ENCODE measurements at regions not wholly inside any gene's neighbourhood (a gene's known extent, or its start where the extent isn't known, plus 50 kb on each side); places are given as distances from the start of the nearest gene placed in this dataset.
"Not testable (repeated sequence)": the region's sequence is repeated elsewhere in the genome, so short reads cannot be mapped to it uniquely, and the experiment has no call there.

- Histone ChIP-seq H3K9ac (ENCODE audit: low read length) (no peak overlapping the region), H2AFZ (ENCODE audit: low read length) (no peak overlapping the region), H3K27ac (ENCODE audit: low read length) (no peak overlapping the region), H3K4me1 (ENCODE audit: low read length) (no peaks in the 10 kb centered on the region), H3K27me3 (ENCODE audit: low read length) (no peaks in the 10 kb centered on the region), H3K79me2 (ENCODE audit: low read length) (no peaks in the 10 kb centered on the region), H3K9me3 (ENCODE audit: low read length) (no peaks in the 10 kb centered on the region), H3K4me3 (ENCODE audit: low read length) (no peak overlapping the region), H4K20me1 (ENCODE audit: insufficient read depth, low read depth, low read length) (no peaks in the 10 kb centered on the region), H3K9me2 (replicated peaks; ENCODE audit: insufficient read depth, low read length) (no peaks in the 10 kb centered on the region), H3K36me3 (ENCODE audit: insufficient read depth, low read length) (no peaks in the 10 kb centered on the region), H3K4me2 (ENCODE audit: low read depth, low read length, poor library complexity, severe bottlenecking) (no peak overlapping the region)
- no peak for DNase-seq
Measured at GRCh38 chr1:233815865-233816264, 88.6 kb upstream of the SLC35F3 start.

GRCh38 chr1:233816348-233816747, 88.1 kb upstream of the SLC35F3 start:
- Histone ChIP-seq H3K4me2 (ENCODE audit: low read depth, low read length, poor library complexity, severe bottlenecking) (no peak overlapping the region), H3K27ac (ENCODE audit: low read length) (no peak overlapping the region)

DNA sequence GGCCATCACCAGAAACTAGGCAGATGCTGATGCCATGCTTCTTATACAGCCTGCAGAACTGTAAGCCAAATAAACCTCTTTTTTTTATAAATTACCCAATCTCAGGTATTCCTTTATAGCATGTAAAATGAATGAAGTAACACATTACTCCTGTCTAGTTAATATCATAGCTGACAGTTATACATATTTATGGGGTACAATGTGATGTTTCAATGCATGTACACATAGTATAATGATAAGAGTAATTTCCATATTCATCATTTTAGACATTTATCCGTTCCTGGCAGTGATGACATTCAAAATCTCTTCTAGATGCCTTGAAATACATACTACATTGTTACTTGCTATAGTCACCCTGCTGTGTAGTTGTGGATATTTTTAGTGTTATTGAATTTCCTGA, 85.4 kb upstream of the SLC35F3 start:
- H3K4me1 ChIP-seq (ENCODE audit: low read length): no peaks in the 10 kb centered on the region

More at GRCh38 chr1:233816348-233816747, 88.1 kb upstream of the SLC35F3 start:
- Histone ChIP-seq H3K4me3 (ENCODE audit: low read length) (no peak overlapping the region), H2AFZ (ENCODE audit: low read length) (no peak overlapping the region), H3K9ac (ENCODE audit: low read length) (no peak overlapping the region), H3K4me1 (ENCODE audit: low read length) (no peaks in the 10 kb centered on the region), H3K9me2 (replicated peaks; ENCODE audit: insufficient read depth, low read length) (no peaks in the 10 kb centered on the region), H3K36me3 (ENCODE audit: insufficient read depth, low read length) (no peaks in the 10 kb centered on the region), H4K20me1 (ENCODE audit: insufficient read depth, low read depth, low read length) (no peaks in the 10 kb centered on the region), H3K9me3 (ENCODE audit: low read length) (no peaks in the 10 kb centered on the region), H3K79me2 (ENCODE audit: low read length) (no peaks in the 10 kb centered on the region), H3K27me3 (ENCODE audit: low read length) (no peaks in the 10 kb centered on the region)
- no peak for DNase-seq

DNA sequence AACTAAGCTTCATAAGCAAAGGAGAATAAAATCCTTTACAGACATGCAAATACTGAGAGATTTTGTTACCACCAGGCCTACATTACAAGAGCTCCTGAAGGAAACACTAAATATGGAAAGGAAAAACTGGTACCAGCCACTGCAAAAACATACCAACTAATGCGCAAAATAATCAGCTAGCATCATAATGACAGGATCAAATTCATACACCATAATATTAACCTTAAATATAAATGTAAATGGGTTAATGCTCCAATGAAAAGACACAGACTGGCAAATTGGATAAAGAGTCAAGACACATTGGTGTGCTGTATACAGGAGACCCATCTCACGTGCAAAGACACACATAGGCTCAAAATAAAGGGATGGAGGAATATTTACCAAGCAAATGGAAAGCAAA, 80.3 kb upstream of the SLC35F3 start:
- not testable (repeated sequence) for H3K4me2 ChIP-seq (ENCODE audit: low read depth, low read length, poor library complexity, severe bottlenecking); H4K20me1 ChIP-seq (ENCODE audit: insufficient read depth, low read depth, low read length); H3K4me3 ChIP-seq (ENCODE audit: low read length); H3K36me3 ChIP-seq (ENCODE audit: insufficient read depth, low read length); H3K9me2 ChIP-seq (replicated peaks; ENCODE audit: insufficient read depth, low read length); H3K4me1 ChIP-seq (ENCODE audit: low read length); H3K9ac ChIP-seq (ENCODE audit: low read length); H3K27ac ChIP-seq (ENCODE audit: low read length); H3K79me2 ChIP-seq (ENCODE audit: low read length); H3K9me3 ChIP-seq (ENCODE audit: low read length); DNase-seq; H2AFZ ChIP-seq (ENCODE audit: low read length); H3K27me3 ChIP-seq (ENCODE audit: low read length)

More for the DNA sequence above, 85.4 kb upstream of the SLC35F3 start:
- H3K4me3 ChIP-seq (ENCODE audit: low read length): no peak overlapping the region
- H3K27ac ChIP-seq (ENCODE audit: low read length): no peak overlapping the region
- H4K20me1 ChIP-seq (ENCODE audit: insufficient read depth, low read depth, low read length): no peaks in the 10 kb centered on the region
- no peaks in the 10 kb centered on the region for H3K27me3 ChIP-seq (ENCODE audit: low read length)
- H3K9me3 ChIP-seq (ENCODE audit: low read length): no peaks in the 10 kb centered on the region
- no peaks in the 10 kb centered on the region for H3K9me2 ChIP-seq (replicated peaks; ENCODE audit: insufficient read depth, low read length)
- H2AFZ ChIP-seq (ENCODE audit: low read length): no peak overlapping the region
- no peaks in the 10 kb centered on the region for H3K79me2 ChIP-seq (ENCODE audit: low read length)
- H3K9ac ChIP-seq (ENCODE audit: low read length): no peak overlapping the region
- no peaks in the 10 kb centered on the region for H3K36me3 ChIP-seq (ENCODE audit: insufficient read depth, low read length)
- no peak overlapping the region for H3K4me2 ChIP-seq (ENCODE audit: low read depth, low read length, poor library complexity, severe bottlenecking)
- DNase-seq: no peak

DNA sequence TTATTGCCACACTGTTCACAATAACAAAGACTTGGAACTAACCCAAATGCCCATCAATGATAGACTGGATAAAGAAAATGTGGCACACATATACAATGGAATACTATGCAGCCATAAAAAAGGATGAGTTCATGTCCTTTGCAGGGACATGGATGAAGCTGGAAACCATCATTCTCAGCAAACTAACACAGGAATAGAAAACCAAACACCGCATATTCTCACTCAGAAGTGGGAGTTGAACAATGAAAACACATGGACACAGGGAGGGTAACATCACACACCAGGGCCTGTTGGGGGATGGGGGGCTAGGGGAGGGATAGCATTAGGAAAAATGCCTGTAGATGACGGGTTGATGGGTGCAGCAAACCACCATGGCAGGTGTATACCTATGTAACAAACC, 76.5 kb upstream of the SLC35F3 start:
- not testable (repeated sequence) for H3K9me2 ChIP-seq (replicated peaks; ENCODE audit: insufficient read depth, low read length); H3K4me3 ChIP-seq (ENCODE audit: low read length); DNase-seq; H3K4me1 ChIP-seq (ENCODE audit: low read length); H3K4me2 ChIP-seq (ENCODE audit: low read depth, low read length, poor library complexity, severe bottlenecking); H3K27ac ChIP-seq (ENCODE audit: low read length); H3K9ac ChIP-seq (ENCODE audit: low read length); H3K9me3 ChIP-seq (ENCODE audit: low read length); H4K20me1 ChIP-seq (ENCODE audit: insufficient read depth, low read depth, low read length); H2AFZ ChIP-seq (ENCODE audit: low read length); H3K36me3 ChIP-seq (ENCODE audit: insufficient read depth, low read length); H3K27me3 ChIP-seq (ENCODE audit: low read length); H3K79me2 ChIP-seq (ENCODE audit: low read length)

DNA sequence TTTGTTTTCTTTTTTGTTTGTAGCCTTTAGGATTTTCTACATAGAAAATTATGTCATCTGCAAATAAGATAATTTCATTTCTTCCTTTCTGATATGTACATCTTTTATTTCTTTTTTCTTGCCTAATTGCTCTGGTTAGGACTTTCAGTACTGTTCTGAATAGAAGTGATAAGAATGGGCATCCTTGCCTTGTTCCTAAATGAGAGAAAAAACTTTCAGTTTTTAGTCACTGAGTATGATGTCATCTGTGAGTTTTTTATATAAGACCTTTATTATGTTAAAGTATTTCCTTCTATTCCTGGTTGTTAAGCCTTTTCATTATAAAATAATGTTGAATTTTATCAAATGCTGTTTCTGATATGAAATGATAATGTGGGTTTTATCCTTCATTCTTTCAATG, 76.0 kb upstream of the SLC35F3 start:
- Histone ChIP-seq H2AFZ (ENCODE audit: low read length) (no peak overlapping the region), H3K9me3 (ENCODE audit: low read length) (no peaks in the 10 kb centered on the region), H3K9ac (ENCODE audit: low read length) (no peak overlapping the region), H3K27ac (ENCODE audit: low read length) (no peak overlapping the region), H3K27me3 (ENCODE audit: low read length) (no peaks in the 10 kb centered on the region), H3K9me2 (replicated peaks; ENCODE audit: insufficient read depth, low read length) (no peaks in the 10 kb centered on the region), H3K4me3 (ENCODE audit: low read length) (no peak overlapping the region), H3K36me3 (ENCODE audit: insufficient read depth, low read length) (no peaks in the 10 kb centered on the region), H3K79me2 (ENCODE audit: low read length) (no peaks in the 10 kb centered on the region), H4K20me1 (ENCODE audit: insufficient read depth, low read depth, low read length) (no peaks in the 10 kb centered on the region), H3K4me2 (ENCODE audit: low read depth, low read length, poor library complexity, severe bottlenecking) (no peak overlapping the region), H3K4me1 (ENCODE audit: low read length) (no peaks in the 10 kb centered on the region)
- DNase-seq: no peak

- no peak for DNase-seq
- H3K4me2 ChIP-seq (ENCODE audit: low read depth, low read length, poor library complexity, severe bottlenecking): no peak overlapping the region
- no peaks in the 10 kb centered on the region for H4K20me1 ChIP-seq (ENCODE audit: insufficient read depth, low read depth, low read length)
- no peaks in the 10 kb centered on the region for H3K36me3 ChIP-seq (ENCODE audit: insufficient read depth, low read length)
- H3K4me3 ChIP-seq (ENCODE audit: low read length): no peak overlapping the region
- no peak overlapping the region for H3K27ac ChIP-seq (ENCODE audit: low read length)
- no peaks in the 10 kb centered on the region for H3K27me3 ChIP-seq (ENCODE audit: low read length)
- H3K9ac ChIP-seq (ENCODE audit: low read length): no peak overlapping the region
- H3K9me2 ChIP-seq (replicated peaks; ENCODE audit: insufficient read depth, low read length): no peaks in the 10 kb centered on the region
- H3K79me2 ChIP-seq (ENCODE audit: low read length): no peaks in the 10 kb centered on the region
- H3K4me1 ChIP-seq (ENCODE audit: low read length): no peaks in the 10 kb centered on the region
- H3K9me3 ChIP-seq (ENCODE audit: low read length): no peaks in the 10 kb centered on the region
- no peak overlapping the region for H2AFZ ChIP-seq (ENCODE audit: low read length)
Measured at GRCh38 chr1:233834609-233835008, 69.9 kb upstream of the SLC35F3 start.

DNA sequence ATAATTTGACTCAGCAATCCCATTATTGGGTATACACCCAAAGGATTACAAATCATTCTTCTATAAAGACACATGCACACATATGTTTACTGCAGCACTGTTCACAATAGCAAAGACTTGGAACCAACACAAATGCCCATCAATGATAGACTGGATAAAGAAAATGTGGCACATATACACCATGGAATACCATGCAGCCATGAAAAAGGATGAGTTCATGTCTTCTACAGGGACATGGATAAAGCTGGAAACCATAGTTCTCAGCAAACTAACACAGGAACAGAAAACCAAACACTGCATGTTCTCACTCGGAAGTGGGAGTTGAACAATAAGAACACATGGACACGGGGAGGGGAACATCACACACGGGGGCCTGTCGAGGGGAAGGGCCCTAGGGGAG, 66.3 kb upstream of the SLC35F3 start:
- H3K9ac ChIP-seq (ENCODE audit: low read length); DNase-seq; H3K79me2 ChIP-seq (ENCODE audit: low read length); H3K4me3 ChIP-seq (ENCODE audit: low read length); H3K4me2 ChIP-seq (ENCODE audit: low read depth, low read length, poor library complexity, severe bottlenecking); H3K9me2 ChIP-seq (replicated peaks; ENCODE audit: insufficient read depth, low read length); H3K27me3 ChIP-seq (ENCODE audit: low read length); H2AFZ ChIP-seq (ENCODE audit: low read length); H3K36me3 ChIP-seq (ENCODE audit: insufficient read depth, low read length); H4K20me1 ChIP-seq (ENCODE audit: insufficient read depth, low read depth, low read length); H3K9me3 ChIP-seq (ENCODE audit: low read length); H3K4me1 ChIP-seq (ENCODE audit: low read length); H3K27ac ChIP-seq (ENCODE audit: low read length): not testable (repeated sequence)

DNA sequence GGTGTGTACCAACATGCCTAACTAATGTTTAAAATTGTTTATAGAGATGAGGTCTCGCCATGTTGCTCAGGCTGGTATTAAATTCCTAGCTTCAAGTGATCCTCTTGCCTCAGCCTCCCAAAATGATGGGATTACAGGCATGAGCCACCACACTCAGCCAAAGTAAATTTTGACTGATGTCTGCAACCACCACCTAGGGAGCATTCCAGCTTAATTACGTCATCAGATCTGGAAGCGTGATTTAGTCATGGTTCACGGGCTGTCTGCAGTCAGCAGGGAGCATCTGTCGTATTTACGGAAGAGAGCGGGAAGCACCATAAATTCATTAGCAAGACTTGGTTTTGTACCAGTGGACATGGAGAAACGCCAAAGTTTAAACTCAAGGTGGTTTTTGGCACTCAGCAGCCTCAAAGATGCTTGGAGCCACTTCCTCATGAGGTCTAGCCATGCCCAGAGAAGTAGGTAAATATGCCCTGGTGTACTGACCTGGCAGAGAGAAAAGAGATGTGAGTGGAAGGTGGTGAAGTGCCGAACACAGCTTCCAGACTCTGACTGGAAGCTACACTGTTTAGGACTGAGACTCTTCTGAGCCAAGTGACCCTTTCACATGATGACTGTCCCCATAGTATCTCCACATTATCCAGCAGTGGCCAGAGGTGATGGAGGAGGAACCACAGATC, 60.8 kb upstream of the SLC35F3 start:
- Histone ChIP-seq H3K9me2 (replicated peaks; ENCODE audit: insufficient read depth, low read length) (no peaks in the 10 kb centered on the region), H3K9me3 (ENCODE audit: low read length) (no peaks in the 10 kb centered on the region), H3K27me3 (ENCODE audit: low read length) (no peaks in the 10 kb centered on the region), H3K4me2 (ENCODE audit: low read depth, low read length, poor library complexity, severe bottlenecking) (no peak overlapping the region), H3K4me1 (ENCODE audit: low read length) (no peaks in the 10 kb centered on the region), H2AFZ (ENCODE audit: low read length) (no peak overlapping the region), H3K27ac (ENCODE audit: low read length) (no peak overlapping the region), H3K36me3 (ENCODE audit: insufficient read depth, low read length) (no peaks in the 10 kb centered on the region), H3K4me3 (ENCODE audit: low read length) (no peak overlapping the region), H3K79me2 (ENCODE audit: low read length) (no peaks in the 10 kb centered on the region), H3K9ac (ENCODE audit: low read length) (no peak overlapping the region), H4K20me1 (ENCODE audit: insufficient read depth, low read depth, low read length) (no peaks in the 10 kb centered on the region)
- DNase-seq: no peak
